ENCODE measurements at regions not wholly inside any gene's neighbourhood (a gene's known extent, or its start where the extent isn't known, plus 50 kb on each side); places are given as distances from the start of the nearest gene placed in this dataset.

DNA sequence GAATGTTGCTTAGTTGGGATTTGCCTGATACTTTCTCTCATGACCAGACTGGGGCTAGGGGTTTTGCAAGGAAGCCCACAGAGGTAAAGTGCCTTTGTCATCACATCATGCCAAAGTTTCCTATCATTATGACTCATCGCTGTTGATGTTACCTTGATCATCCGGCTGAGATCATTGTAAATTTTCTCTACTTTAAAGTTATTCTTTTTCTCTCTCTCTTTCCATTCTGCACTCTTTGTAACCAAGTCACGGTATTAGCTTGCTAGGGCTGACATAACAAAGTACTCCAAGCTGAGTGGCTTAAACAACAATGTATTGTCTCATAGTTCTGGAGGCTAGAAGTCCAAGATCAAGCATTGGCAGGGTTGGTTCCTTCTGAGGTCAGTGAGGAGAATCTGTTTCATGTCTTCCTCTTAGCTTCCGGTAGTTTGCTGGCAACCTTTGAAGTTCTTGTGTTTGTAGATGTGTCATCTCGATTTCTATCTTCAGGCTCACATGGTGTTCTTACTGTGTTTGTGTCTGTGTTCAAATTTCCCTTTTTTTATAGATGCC, 113.0 kb downstream of the DTHD1 start:
- no peak overlapping the region for H3K4me3 Mint-ChIP-seq (ENCODE audit: unreplicated experiment)
- no peak for DNase-seq
- TF ChIP-seq, protein P1, sequence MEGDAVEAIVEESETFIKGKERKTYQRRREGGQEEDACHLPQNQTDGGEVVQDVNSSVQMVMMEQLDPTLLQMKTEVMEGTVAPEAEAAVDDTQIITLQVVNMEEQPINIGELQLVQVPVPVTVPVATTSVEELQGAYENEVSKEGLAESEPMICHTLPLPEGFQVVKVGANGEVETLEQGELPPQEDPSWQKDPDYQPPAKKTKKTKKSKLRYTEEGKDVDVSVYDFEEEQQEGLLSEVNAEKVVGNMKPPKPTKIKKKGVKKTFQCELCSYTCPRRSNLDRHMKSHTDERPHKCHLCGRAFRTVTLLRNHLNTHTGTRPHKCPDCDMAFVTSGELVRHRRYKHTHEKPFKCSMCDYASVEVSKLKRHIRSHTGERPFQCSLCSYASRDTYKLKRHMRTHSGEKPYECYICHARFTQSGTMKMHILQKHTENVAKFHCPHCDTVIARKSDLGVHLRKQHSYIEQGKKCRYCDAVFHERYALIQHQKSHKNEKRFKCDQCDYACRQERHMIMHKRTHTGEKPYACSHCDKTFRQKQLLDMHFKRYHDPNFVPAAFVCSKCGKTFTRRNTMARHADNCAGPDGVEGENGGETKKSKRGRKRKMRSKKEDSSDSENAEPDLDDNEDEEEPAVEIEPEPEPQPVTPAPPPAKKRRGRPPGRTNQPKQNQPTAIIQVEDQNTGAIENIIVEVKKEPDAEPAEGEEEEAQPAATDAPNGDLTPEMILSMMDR (IDR thresholded peaks at IDR 0.05; ENCODE audit: partially characterized antibody, unreplicated experiment): no peak
- H3K9me3 Mint-ChIP-seq (ENCODE audit: unreplicated experiment): no peaks in the 10 kb centered on the region
- no peaks in the 10 kb centered on the region for H3K27me3 Mint-ChIP-seq (ENCODE audit: unreplicated experiment)
- H3K36me3 Mint-ChIP-seq (ENCODE audit: unreplicated experiment): no peaks in the 10 kb centered on the region
- H3K27ac Mint-ChIP-seq (ENCODE audit: unreplicated experiment): no peak overlapping the region
- no peaks in the 10 kb centered on the region for H3K4me1 Mint-ChIP-seq (ENCODE audit: low read depth, unreplicated experiment)

- Mint-ChIP-seq H3K9me3 (ENCODE audit: unreplicated experiment) (no peaks in the 10 kb centered on the region), H3K36me3 (ENCODE audit: unreplicated experiment) (no peaks in the 10 kb centered on the region), H3K4me3 (ENCODE audit: unreplicated experiment) (no peak overlapping the region), H3K27ac (ENCODE audit: unreplicated experiment) (no peak overlapping the region), H3K4me1 (ENCODE audit: low read depth, unreplicated experiment) (peaks cover 2% of the 10 kb centered on the region), H3K27me3 (ENCODE audit: unreplicated experiment) (no peaks in the 10 kb centered on the region)
- no peak for DNase-seq
- TF ChIP-seq, protein P1 (IDR thresholded peaks at IDR 0.05; ENCODE audit: partially characterized antibody, unreplicated experiment): peak; percentile 61
These were observed 118.4 kb downstream of the DTHD1 start for GRCh38 chr4:36399762-36400353.

DNA sequence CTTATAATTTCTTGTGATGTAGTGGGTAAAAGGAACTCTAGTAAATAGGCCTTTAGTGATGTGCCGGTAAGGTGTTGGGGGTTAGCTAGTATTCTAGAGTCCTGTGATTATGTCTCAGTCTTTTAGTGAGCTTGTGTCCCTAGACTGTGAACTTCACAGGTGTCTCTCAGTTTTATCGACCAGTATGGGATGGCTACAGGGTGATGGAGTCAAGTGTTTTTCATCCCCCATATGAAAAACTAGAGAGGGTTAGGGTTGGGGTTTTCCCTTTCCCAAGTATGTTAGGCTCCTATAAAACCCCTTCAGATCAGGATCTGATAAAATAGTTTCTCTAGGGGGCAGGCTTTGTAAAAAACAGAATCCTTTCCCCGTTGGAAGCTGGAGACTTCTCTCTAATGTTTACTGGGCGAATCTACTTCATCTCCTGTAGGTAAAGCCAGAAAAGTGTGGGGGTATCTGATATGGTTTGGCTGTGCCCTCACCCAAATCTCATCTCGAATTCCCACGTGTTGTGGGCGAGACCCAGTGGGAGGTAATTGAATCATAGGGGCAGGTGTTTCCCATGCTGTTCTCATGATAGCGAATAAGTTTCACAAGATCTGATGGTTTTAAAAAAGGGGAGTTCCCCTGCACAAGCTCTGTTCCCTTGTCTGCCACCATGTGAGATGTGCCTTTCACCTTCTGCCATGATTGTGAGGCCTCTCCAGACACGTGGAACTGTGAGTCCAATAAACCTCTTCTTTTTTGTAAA, 120.8 kb downstream of the DTHD1 start:
- no peaks in the 10 kb centered on the region for H3K9me3 Mint-ChIP-seq (ENCODE audit: unreplicated experiment)
- H3K4me3 Mint-ChIP-seq (ENCODE audit: unreplicated experiment): no peak overlapping the region
- no peak for DNase-seq
- H3K27ac Mint-ChIP-seq (ENCODE audit: unreplicated experiment): no peak overlapping the region
- no peaks in the 10 kb centered on the region for H3K27me3 Mint-ChIP-seq (ENCODE audit: unreplicated experiment)
- peaks cover 2% of the 10 kb centered on the region for H3K4me1 Mint-ChIP-seq (ENCODE audit: low read depth, unreplicated experiment)
- TF ChIP-seq, protein P1 (IDR thresholded peaks at IDR 0.05; ENCODE audit: partially characterized antibody, unreplicated experiment): no peak
- H3K36me3 Mint-ChIP-seq (ENCODE audit: unreplicated experiment): no peaks in the 10 kb centered on the region

- TF ChIP-seq, protein P1 (IDR thresholded peaks at IDR 0.05; ENCODE audit: partially characterized antibody, unreplicated experiment): no peak
- no peak overlapping the region for H3K4me3 Mint-ChIP-seq (ENCODE audit: unreplicated experiment)
- no peak overlapping the region for H3K27ac Mint-ChIP-seq (ENCODE audit: unreplicated experiment)
- H3K36me3 Mint-ChIP-seq (ENCODE audit: unreplicated experiment): no peaks in the 10 kb centered on the region
- H3K9me3 Mint-ChIP-seq (ENCODE audit: unreplicated experiment): no peaks in the 10 kb centered on the region
- H3K27me3 Mint-ChIP-seq (ENCODE audit: unreplicated experiment): no peaks in the 10 kb centered on the region
- DNase-seq: no peak
- no peaks in the 10 kb centered on the region for H3K4me1 Mint-ChIP-seq (ENCODE audit: low read depth, unreplicated experiment)
These were observed 129.9 kb downstream of the DTHD1 start for GRCh38 chr4:36411338-36411737.

- Mint-ChIP-seq H3K27ac (ENCODE audit: unreplicated experiment) (no peak overlapping the region), H3K4me1 (ENCODE audit: low read depth, unreplicated experiment) (no peaks in the 10 kb centered on the region), H3K36me3 (ENCODE audit: unreplicated experiment) (no peaks in the 10 kb centered on the region), H3K4me3 (ENCODE audit: unreplicated experiment) (no peak overlapping the region), H3K9me3 (ENCODE audit: unreplicated experiment) (no peaks in the 10 kb centered on the region), H3K27me3 (ENCODE audit: unreplicated experiment) (peaks cover 2% of the 10 kb centered on the region)
- TF ChIP-seq, protein P1 (IDR thresholded peaks at IDR 0.05; ENCODE audit: partially characterized antibody, unreplicated experiment): peak; percentile 30
- DNase-seq: no peak
These were observed 132.8 kb downstream of the DTHD1 start for GRCh38 chr4:36414248-36414647.
